Activated CD4-positive, alpha-beta T cell treated with anti-CD3 and anti-CD28 coated beads, Interleukin-2, amount 10 ng/mL, durations not matched to agents 24 days and 14 days (primary cell): ENCODE measurements at regions not wholly inside any gene's neighbourhood (a gene's known extent, or its start where the extent isn't known, plus 50 kb on each side); places are given as distances from the start of the nearest gene placed in this dataset.

Experiments used
- DNase-seq: peaks from one replicate; pipeline ENCODE4 v3.0.0; 2022
- H3K27ac Mint-ChIP-seq: one replicate; pipeline ENCODE4 v1.8.0; 2022; ENCODE audit warnings: mild to moderate bottlenecking, mixed read lengths
- H3K27me3 Mint-ChIP-seq: one replicate; pipeline ENCODE4 v1.8.0; 2022; ENCODE audit warnings: mixed read lengths
- H3K36me3 Mint-ChIP-seq: one replicate; pipeline ENCODE4 v1.8.0; 2022; ENCODE audit warnings: low read depth, mild to moderate bottlenecking, mixed read lengths
- H3K4me1 Mint-ChIP-seq: one replicate; pipeline ENCODE4 v1.8.0; 2021; ENCODE audit warnings: mixed read lengths
- H3K4me3 Mint-ChIP-seq: one replicate; pipeline ENCODE4 v1.8.0; 2022; ENCODE audit warnings: mild to moderate bottlenecking, moderate library complexity, mixed read lengths
- H3K9me3 Mint-ChIP-seq: one replicate; pipeline ENCODE4 v1.8.0; 2021; ENCODE audit warnings: mixed read lengths
- intact Hi-C: fragments of 100-400 bp; cut with micrococcal nuclease; formaldehyde crosslinking; loops from one replicate; pipeline ENCODE4 v1.15.1; 2023

GRCh38 chr18:78034755-78035154 lies 785.1 kb downstream of the GALR1 start:
- no peaks in the 10 kb centered on the region for H3K4me1 Mint-ChIP-seq

GRCh38 chr18:78041218-78041617 lies 791.6 kb downstream of the GALR1 start:
- Mint-ChIP-seq H3K27ac (no peak overlapping the region), H3K27me3 (no peaks in the 10 kb centered on the region), H3K4me3 (no peak overlapping the region), H3K4me1 (no peaks in the 10 kb centered on the region), H3K9me3 (peaks cover 12% of the 10 kb centered on the region), H3K36me3 (no peaks in the 10 kb centered on the region)
- intact Hi-C loops, result no loop called here
- no peak for DNase-seq

More at GRCh38 chr18:78034755-78035154, 785.1 kb downstream of the GALR1 start:
- no peak overlapping the region for H3K4me3 Mint-ChIP-seq
- peaks cover 11% of the 10 kb centered on the region for H3K9me3 Mint-ChIP-seq
- intact Hi-C loops, result no loop called here
- H3K36me3 Mint-ChIP-seq, result no peaks in the 10 kb centered on the region
- no peaks in the 10 kb centered on the region for H3K27me3 Mint-ChIP-seq
- H3K27ac Mint-ChIP-seq, result no peak overlapping the region
- no peak for DNase-seq

- H3K9me3 Mint-ChIP-seq, result no peaks in the 10 kb centered on the region
These were observed 797.0 kb downstream of the GALR1 start for GRCh38 chr18:78046631-78047030.

DNA sequence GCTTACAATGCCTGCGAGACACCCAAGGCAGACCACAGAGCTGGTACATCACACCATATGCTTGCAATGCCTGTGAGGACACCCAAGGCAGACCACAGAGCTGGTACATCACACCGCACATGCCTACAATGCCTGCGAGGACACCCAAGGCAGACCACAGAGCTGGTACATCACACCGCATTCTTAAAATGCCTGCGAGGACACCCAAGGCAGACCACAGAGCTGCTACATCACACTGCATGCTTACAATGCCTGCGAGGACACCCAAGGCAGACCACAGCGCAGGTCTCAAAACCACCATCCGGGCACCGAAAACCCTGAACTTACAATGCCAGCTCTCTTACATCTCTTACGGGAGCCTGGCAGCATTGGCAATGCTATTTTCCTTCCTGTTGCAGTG lies 799.6 kb downstream of the GALR1 start:
- no peak for DNase-seq
- intact Hi-C loops, result no loop called here
- H3K27ac Mint-ChIP-seq, result no peak overlapping the region
- H3K4me1 Mint-ChIP-seq, result no peaks in the 10 kb centered on the region
- H3K4me3 Mint-ChIP-seq, result no peak overlapping the region
- H3K9me3 Mint-ChIP-seq, result no peaks in the 10 kb centered on the region
- H3K36me3 Mint-ChIP-seq, result no peaks in the 10 kb centered on the region
- H3K27me3 Mint-ChIP-seq, result no peaks in the 10 kb centered on the region

More at GRCh38 chr18:78046631-78047030, 797.0 kb downstream of the GALR1 start:
- intact Hi-C loops, result no loop called here
- Mint-ChIP-seq H3K27me3 (no peaks in the 10 kb centered on the region), H3K4me1 (no peaks in the 10 kb centered on the region), H3K27ac (no peak overlapping the region), H3K4me3 (no peak overlapping the region), H3K36me3 (no peaks in the 10 kb centered on the region)
- DNase-seq, result no peak

GRCh38 chr18:78054801-78055200 lies 805.2 kb downstream of the GALR1 start:
- no peak for DNase-seq
- Mint-ChIP-seq H3K27ac (no peak overlapping the region), H3K4me1 (no peaks in the 10 kb centered on the region), H3K4me3 (no peak overlapping the region), H3K9me3 (no peaks in the 10 kb centered on the region), H3K36me3 (no peaks in the 10 kb centered on the region), H3K27me3 (no peaks in the 10 kb centered on the region)
- intact Hi-C loops, result no loop called here

DNA sequence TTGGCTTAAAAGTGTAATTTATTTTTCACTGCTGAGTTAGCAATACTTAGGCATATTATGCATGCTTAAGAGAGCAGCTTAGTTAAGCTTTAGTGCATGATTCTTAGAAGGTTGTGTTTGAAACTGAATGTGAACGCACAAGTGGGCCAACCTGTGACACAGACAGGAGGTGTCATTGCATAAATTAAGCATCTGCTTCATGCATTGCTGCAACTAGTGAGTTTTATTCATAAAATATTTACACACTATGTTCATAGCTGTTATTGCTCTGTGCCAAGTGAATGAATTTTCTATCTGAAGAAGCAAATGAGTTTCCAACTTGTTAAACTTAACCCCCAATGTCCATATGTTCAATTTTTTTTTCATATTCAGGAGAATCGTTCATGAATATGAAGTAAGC lies 806.4 kb downstream of the GALR1 start:
- Mint-ChIP-seq H3K9me3 (no peaks in the 10 kb centered on the region), H3K27ac (no peak overlapping the region), H3K4me3 (no peak overlapping the region), H3K4me1 (no peaks in the 10 kb centered on the region), H3K27me3 (no peaks in the 10 kb centered on the region), H3K36me3 (no peaks in the 10 kb centered on the region)
- no peak for DNase-seq
- intact Hi-C loops, result no loop called here

GRCh38 chr18:78069784-78070664 lies 820.4 kb downstream of the GALR1 start:
- intact Hi-C loops, result no loop called here
- no peaks in the 10 kb centered on the region for H3K27me3 Mint-ChIP-seq
- no peak overlapping the region for H3K4me3 Mint-ChIP-seq
- no peaks in the 10 kb centered on the region for H3K9me3 Mint-ChIP-seq
- no peaks in the 10 kb centered on the region for H3K36me3 Mint-ChIP-seq
- no peak for DNase-seq
- H3K4me1 Mint-ChIP-seq, result no peaks in the 10 kb centered on the region
- H3K27ac Mint-ChIP-seq, result no peak overlapping the region

DNA sequence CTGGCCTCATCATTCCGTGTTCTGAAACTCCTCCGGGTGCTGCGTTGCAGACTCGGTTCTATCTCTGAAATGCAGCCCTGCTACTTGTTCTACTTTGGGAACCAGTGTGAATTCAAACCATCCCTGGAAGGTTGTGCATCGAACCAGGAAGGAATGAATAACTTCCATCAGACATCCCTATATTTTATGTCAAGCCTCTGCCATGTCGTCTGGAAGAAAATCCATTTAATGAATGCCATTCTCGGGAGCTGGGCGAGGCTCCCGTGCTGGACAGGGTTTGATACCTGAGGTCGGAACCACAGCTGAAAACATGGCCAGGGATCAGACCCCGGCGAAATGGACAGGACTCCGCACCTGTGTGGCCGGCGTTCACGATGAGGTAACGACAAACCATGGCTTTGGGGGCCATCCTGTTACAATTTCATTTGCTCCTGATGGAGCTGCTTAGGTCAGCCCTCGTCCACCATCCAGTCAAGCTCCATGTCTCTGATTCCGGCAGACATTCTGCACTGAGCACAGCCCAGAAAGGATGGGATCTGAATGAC lies 821.6 kb downstream of the GALR1 start:
- Mint-ChIP-seq H3K4me1 (no peaks in the 10 kb centered on the region), H3K27ac (no peak overlapping the region), H3K4me3 (no peak overlapping the region), H3K36me3 (no peaks in the 10 kb centered on the region), H3K9me3 (no peaks in the 10 kb centered on the region), H3K27me3 (no peaks in the 10 kb centered on the region)
- DNase-seq, result no peak
- intact Hi-C loops, result no loop called here

DNA sequence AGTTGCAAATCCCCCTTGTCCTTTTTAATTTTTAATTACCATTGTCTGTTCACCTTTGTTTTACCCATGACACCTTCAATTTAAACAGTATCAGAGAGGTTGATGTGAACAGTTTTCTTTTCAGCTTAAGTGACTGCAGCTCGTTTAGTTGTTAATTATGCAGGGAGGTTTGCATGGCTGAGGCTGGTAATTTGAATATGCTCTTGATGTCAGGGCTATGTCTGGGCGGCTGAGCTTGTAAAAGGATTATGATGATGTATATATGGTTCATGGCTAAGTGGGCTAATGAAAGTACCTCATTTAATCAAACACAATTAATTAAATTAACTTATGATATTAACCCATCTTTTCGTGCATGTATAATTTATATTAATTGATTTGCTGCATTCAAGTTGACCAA lies 822.1 kb downstream of the GALR1 start:
- Mint-ChIP-seq H3K27ac (no peak overlapping the region), H3K4me3 (no peak overlapping the region), H3K4me1 (no peaks in the 10 kb centered on the region), H3K36me3 (no peaks in the 10 kb centered on the region), H3K27me3 (no peaks in the 10 kb centered on the region), H3K9me3 (no peaks in the 10 kb centered on the region)
- no peak for DNase-seq
- intact Hi-C loops, result no loop called here

DNA sequence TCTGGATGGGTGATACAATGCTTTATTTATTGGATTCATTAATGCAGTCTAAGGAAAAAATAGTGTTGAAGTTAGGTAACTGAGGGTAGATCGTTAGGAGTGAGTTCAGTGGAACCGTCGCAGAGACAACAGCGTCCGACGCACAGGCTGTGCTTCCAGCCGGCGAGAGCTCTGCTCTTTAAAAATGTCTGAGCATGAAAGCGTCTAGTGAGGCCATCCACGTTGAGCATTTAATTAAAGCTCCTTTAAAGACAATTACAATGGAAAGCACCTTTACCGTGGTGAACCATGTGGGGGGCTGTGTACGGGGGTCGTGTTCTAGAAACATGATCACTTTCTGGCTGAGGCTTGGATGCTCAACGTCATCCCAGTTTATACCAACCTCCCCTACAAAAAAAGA lies 822.7 kb downstream of the GALR1 start:
- H3K4me3 Mint-ChIP-seq, result no peak overlapping the region
- intact Hi-C loops, result no loop called here

DNA sequence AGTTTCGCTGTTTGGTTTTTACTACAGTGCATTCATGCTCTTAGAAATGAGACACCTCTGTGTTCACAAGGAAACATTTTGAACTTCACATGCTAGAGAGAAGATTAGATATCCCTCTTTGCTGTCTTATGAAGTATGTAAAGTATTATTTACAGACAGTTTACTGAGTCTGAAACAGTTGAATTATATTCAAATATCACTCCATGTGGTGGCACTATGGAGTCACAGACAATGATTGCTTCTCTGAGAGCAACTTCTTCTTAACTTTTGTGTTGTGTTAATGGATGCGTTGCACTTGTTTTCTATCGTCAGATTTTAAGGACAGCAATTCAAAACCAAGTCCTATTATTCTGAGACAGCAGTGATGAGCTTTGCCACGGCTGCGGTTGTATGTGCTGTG lies 823.6 kb downstream of the GALR1 start:
- H3K4me3 Mint-ChIP-seq, result no peak overlapping the region
- H3K27me3 Mint-ChIP-seq, result no peaks in the 10 kb centered on the region
- no peak overlapping the region for H3K27ac Mint-ChIP-seq
- intact Hi-C loops, result no loop called here
- no peaks in the 10 kb centered on the region for H3K9me3 Mint-ChIP-seq
- H3K4me1 Mint-ChIP-seq, result no peaks in the 10 kb centered on the region
- DNase-seq, result no peak
- H3K36me3 Mint-ChIP-seq, result no peaks in the 10 kb centered on the region

More for the DNA sequence above, 822.7 kb downstream of the GALR1 start:
- H3K27ac Mint-ChIP-seq, result no peak overlapping the region
- H3K9me3 Mint-ChIP-seq, result no peaks in the 10 kb centered on the region
- H3K4me1 Mint-ChIP-seq, result no peaks in the 10 kb centered on the region
- H3K27me3 Mint-ChIP-seq, result no peaks in the 10 kb centered on the region
- no peaks in the 10 kb centered on the region for H3K36me3 Mint-ChIP-seq
- DNase-seq, result no peak

DNA sequence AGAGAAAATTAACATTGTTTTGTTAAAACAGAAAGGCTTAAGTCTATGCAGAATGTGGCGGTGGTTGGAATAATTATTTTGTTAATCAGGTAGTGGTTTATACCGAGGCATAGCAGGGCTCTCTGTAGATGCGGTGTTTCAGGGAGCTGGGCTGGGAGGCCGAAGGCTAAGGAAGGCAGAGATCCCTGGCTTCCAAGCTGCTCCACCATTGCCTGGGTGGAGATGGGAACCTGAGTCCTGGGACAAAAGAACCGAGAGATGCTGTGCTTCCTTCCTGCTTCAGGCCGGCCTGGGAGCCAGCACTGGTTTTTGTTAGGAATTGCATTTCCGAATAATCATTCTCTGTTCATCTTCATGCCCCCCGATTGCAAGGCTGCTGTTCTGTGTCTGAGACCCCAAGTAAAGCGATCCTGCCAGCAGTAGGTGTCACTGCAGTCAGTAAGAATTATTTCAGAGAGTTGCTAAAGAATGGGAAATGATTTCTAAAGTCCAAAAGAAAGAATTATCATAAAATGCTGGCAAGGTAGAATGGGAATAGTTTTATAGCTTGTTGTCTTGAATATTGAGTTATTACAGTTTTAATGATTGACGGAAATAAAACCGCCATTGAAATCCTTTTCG lies 824.9 kb downstream of the GALR1 start:
- intact Hi-C loops, result no loop called here
- Mint-ChIP-seq H3K36me3 (no peaks in the 10 kb centered on the region), H3K9me3 (no peaks in the 10 kb centered on the region), H3K27me3 (no peaks in the 10 kb centered on the region), H3K27ac (no peak overlapping the region), H3K4me3 (no peak overlapping the region), H3K4me1 (no peaks in the 10 kb centered on the region)
- DNase-seq, result no peak

- H3K4me3 Mint-ChIP-seq, result no peak overlapping the region
- H3K27ac Mint-ChIP-seq, result no peak overlapping the region
- no peaks in the 10 kb centered on the region for H3K9me3 Mint-ChIP-seq
- intact Hi-C loops, result no loop called here
- no peaks in the 10 kb centered on the region for H3K27me3 Mint-ChIP-seq
- H3K36me3 Mint-ChIP-seq, result no peaks in the 10 kb centered on the region
- DNase-seq, result no peak
- H3K4me1 Mint-ChIP-seq, result no peaks in the 10 kb centered on the region
These were observed 830.4 kb downstream of the GALR1 start for GRCh38 chr18:78080081-78080480.

DNA sequence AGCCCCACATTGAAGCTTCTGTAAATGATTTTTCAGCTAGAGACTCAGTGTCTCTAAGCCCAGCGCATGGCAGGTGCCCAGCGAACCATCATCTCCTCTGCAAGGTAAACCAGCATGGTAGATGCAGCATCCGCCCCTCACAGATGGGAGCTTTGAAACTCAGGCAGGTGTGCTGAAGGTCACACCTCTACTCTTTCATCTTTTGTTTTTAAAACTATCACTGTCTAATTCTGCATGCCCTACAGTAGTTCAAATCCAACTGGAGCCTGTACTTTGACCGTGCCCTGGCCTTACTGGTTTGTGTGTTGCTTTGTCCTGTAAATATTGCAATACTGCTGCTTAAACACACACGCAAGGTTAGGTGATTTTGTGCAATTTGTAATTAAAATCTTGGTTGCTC lies 831.1 kb downstream of the GALR1 start:
- Mint-ChIP-seq H3K27ac (no peak overlapping the region), H3K36me3 (no peaks in the 10 kb centered on the region), H3K4me3 (no peak overlapping the region), H3K27me3 (no peaks in the 10 kb centered on the region), H3K9me3 (no peaks in the 10 kb centered on the region), H3K4me1 (no peaks in the 10 kb centered on the region)
- DNase-seq, result no peak
- intact Hi-C loops, result no loop called here
